ENCODE measurements at regions not wholly inside any gene's neighbourhood (a gene's known extent, or its start where the extent isn't known, plus 50 kb on each side); places are given as distances from the start of the nearest gene placed in this dataset.

- no peak overlapping the region for H3K4me3 ChIP-seq (ENCODE audit: low read length in 2 of 2)
- no peaks in the 10 kb centered on the region for H3K9me3 ChIP-seq (ENCODE audit: control insufficient read depth in 2 of 2, low read length in 2 of 2)
- no peaks in the 10 kb centered on the region for H3K27me3 ChIP-seq (ENCODE audit: control insufficient read depth in 2 of 2, insufficient read depth in 2 of 2, low read length in 2 of 2)
- H3K4me1 ChIP-seq (ENCODE audit: control insufficient read depth in 2 of 2, insufficient read depth in 2 of 2, low read length in 2 of 2): peaks cover 0 to 3% of the 10 kb centered on the region in 2 donors
- H3K27ac ChIP-seq (ENCODE audit: low read depth in 2 of 2, low read length in 2 of 2): no peak overlapping the region
- no peak overlapping the region for H3K9ac ChIP-seq (ENCODE audit: low read depth in 1 of 2, low read length in 2 of 2)
- no peaks in the 10 kb centered on the region for H3K36me3 ChIP-seq (ENCODE audit: control insufficient read depth in 2 of 2, insufficient read depth in 2 of 2, low read length in 2 of 2)
Observed at GRCh38 chr1:212208978-212209644, 76.1 kb upstream of the PPP2R5A start.

- Histone ChIP-seq H3K27ac (ENCODE audit: low read depth in 2 of 2, low read length in 2 of 2) (no peak overlapping the region), H3K4me3 (ENCODE audit: low read length in 2 of 2) (no peak overlapping the region), H3K27me3 (ENCODE audit: control insufficient read depth in 2 of 2, insufficient read depth in 2 of 2, low read length in 2 of 2) (no peaks in the 10 kb centered on the region), H3K9ac (ENCODE audit: low read depth in 1 of 2, low read length in 2 of 2) (no peak overlapping the region), H3K9me3 (ENCODE audit: control insufficient read depth in 2 of 2, low read length in 2 of 2) (no peaks in the 10 kb centered on the region), H3K36me3 (ENCODE audit: control insufficient read depth in 2 of 2, insufficient read depth in 2 of 2, low read length in 2 of 2) (no peaks in the 10 kb centered on the region), H3K4me1 (ENCODE audit: control insufficient read depth in 2 of 2, insufficient read depth in 2 of 2, low read length in 2 of 2) (peaks cover 2 to 11% of the 10 kb centered on the region in 2 donors)
Observed at GRCh38 chr1:212211371-212211770, 73.8 kb upstream of the PPP2R5A start.

GRCh38 chr1:212212343-212212742 lies 72.9 kb upstream of the PPP2R5A start:
- Histone ChIP-seq H3K9ac (ENCODE audit: low read depth in 1 of 2, low read length in 2 of 2) (no peak overlapping the region), H3K4me1 (ENCODE audit: control insufficient read depth in 2 of 2, insufficient read depth in 2 of 2, low read length in 2 of 2) (peaks cover 2 to 11% of the 10 kb centered on the region in 2 donors), H3K27me3 (ENCODE audit: control insufficient read depth in 2 of 2, insufficient read depth in 2 of 2, low read length in 2 of 2) (no peaks in the 10 kb centered on the region), H3K9me3 (ENCODE audit: control insufficient read depth in 2 of 2, low read length in 2 of 2) (no peaks in the 10 kb centered on the region), H3K4me3 (ENCODE audit: low read length in 2 of 2) (no peak overlapping the region), H3K36me3 (ENCODE audit: control insufficient read depth in 2 of 2, insufficient read depth in 2 of 2, low read length in 2 of 2) (no peaks in the 10 kb centered on the region), H3K27ac (ENCODE audit: low read depth in 2 of 2, low read length in 2 of 2) (no peak overlapping the region)

- Histone ChIP-seq H3K9ac (ENCODE audit: low read depth in 1 of 2, low read length in 2 of 2) (no peak overlapping the region), H3K27ac (ENCODE audit: low read depth in 2 of 2, low read length in 2 of 2) (no peak overlapping the region), H3K36me3 (ENCODE audit: control insufficient read depth in 2 of 2, insufficient read depth in 2 of 2, low read length in 2 of 2) (no peaks in the 10 kb centered on the region), H3K4me1 (ENCODE audit: control insufficient read depth in 2 of 2, insufficient read depth in 2 of 2, low read length in 2 of 2) (peaks cover 2 to 16% of the 10 kb centered on the region in 2 donors), H3K4me3 (ENCODE audit: low read length in 2 of 2) (no peak overlapping the region), H3K27me3 (ENCODE audit: control insufficient read depth in 2 of 2, insufficient read depth in 2 of 2, low read length in 2 of 2) (no peaks in the 10 kb centered on the region), H3K9me3 (ENCODE audit: control insufficient read depth in 2 of 2, low read length in 2 of 2) (no peaks in the 10 kb centered on the region)
Observed at GRCh38 chr1:212212906-212213305, 72.3 kb upstream of the PPP2R5A start.

DNA sequence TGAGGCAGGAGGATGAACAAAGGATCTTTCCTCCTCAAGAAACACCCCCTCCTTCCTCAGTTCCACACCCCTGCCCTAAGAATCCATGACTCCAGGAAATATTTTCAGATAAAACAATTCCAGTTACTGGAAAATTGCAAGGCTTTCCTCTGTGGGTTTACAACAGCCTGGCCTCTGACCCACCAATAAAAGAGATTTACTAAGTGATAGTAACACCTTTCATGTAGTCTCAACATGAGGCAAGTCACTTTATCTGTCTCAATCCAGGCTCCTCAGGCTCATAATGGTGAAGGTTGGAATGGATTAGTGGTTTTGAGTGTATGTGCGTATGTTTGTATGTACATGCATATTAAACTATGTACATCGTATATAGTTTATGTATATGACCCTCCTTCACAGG lies 71.4 kb upstream of the PPP2R5A start:
- no peaks in the 10 kb centered on the region for H3K27me3 ChIP-seq (ENCODE audit: control insufficient read depth in 2 of 2, insufficient read depth in 2 of 2, low read length in 2 of 2)
- peak overlapping the region; percentile 20 to 38 for H3K27ac ChIP-seq (ENCODE audit: low read depth in 2 of 2, low read length in 2 of 2)
- no peaks in the 10 kb centered on the region for H3K36me3 ChIP-seq (ENCODE audit: control insufficient read depth in 2 of 2, insufficient read depth in 2 of 2, low read length in 2 of 2)
- H3K9me3 ChIP-seq (ENCODE audit: control insufficient read depth in 2 of 2, low read length in 2 of 2): no peaks in the 10 kb centered on the region
- H3K4me1 ChIP-seq (ENCODE audit: control insufficient read depth in 2 of 2, insufficient read depth in 2 of 2, low read length in 2 of 2): peaks cover 2 to 21% of the 10 kb centered on the region in 2 donors
- H3K9ac ChIP-seq (ENCODE audit: low read depth in 1 of 2, low read length in 2 of 2): peak overlapping the region in 1 of 2 donors; percentile 17
- H3K4me3 ChIP-seq (ENCODE audit: low read length in 2 of 2): no peak overlapping the region

DNA sequence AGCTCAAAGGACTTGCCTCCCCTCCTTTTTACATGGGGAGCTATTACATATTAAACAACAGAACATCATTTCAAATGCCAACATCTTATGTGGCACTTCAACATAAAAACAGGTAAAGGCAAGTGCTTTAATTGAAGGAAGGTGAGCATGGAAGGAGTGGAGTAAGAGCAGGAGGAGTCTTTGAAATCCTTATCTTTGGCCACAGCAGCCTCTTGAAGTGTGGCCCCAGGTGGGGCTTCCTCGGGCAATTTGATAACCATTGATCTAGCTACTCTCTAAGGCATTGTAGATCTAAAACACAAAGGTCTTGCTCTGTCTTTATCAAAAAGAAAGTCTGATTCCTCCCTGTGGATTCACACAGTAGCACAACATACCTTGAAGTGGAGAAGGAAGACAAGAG lies 70.9 kb upstream of the PPP2R5A start:
- Histone ChIP-seq H3K27ac (ENCODE audit: low read depth in 2 of 2, low read length in 2 of 2) (peak overlapping the region; percentile 20 to 38), H3K36me3 (ENCODE audit: control insufficient read depth in 2 of 2, insufficient read depth in 2 of 2, low read length in 2 of 2) (no peaks in the 10 kb centered on the region), H3K4me1 (ENCODE audit: control insufficient read depth in 2 of 2, insufficient read depth in 2 of 2, low read length in 2 of 2) (peaks cover 2 to 21% of the 10 kb centered on the region in 2 donors), H3K9me3 (ENCODE audit: control insufficient read depth in 2 of 2, low read length in 2 of 2) (no peaks in the 10 kb centered on the region), H3K9ac (ENCODE audit: low read depth in 1 of 2, low read length in 2 of 2) (no peak overlapping the region), H3K27me3 (ENCODE audit: control insufficient read depth in 2 of 2, insufficient read depth in 2 of 2, low read length in 2 of 2) (no peaks in the 10 kb centered on the region), H3K4me3 (ENCODE audit: low read length in 2 of 2) (no peak overlapping the region)

GRCh38 chr1:212215910-212216309 lies 69.3 kb upstream of the PPP2R5A start:
- H3K27me3 ChIP-seq (ENCODE audit: control insufficient read depth in 2 of 2, insufficient read depth in 2 of 2, low read length in 2 of 2): no peaks in the 10 kb centered on the region
- no peak overlapping the region for H3K27ac ChIP-seq (ENCODE audit: low read depth in 2 of 2, low read length in 2 of 2)
- H3K36me3 ChIP-seq (ENCODE audit: control insufficient read depth in 2 of 2, insufficient read depth in 2 of 2, low read length in 2 of 2): no peaks in the 10 kb centered on the region
- H3K9me3 ChIP-seq (ENCODE audit: control insufficient read depth in 2 of 2, low read length in 2 of 2): no peaks in the 10 kb centered on the region
- H3K4me1 ChIP-seq (ENCODE audit: control insufficient read depth in 2 of 2, insufficient read depth in 2 of 2, low read length in 2 of 2): peaks cover 2 to 21% of the 10 kb centered on the region in 2 donors
- H3K4me3 ChIP-seq (ENCODE audit: low read length in 2 of 2): no peak overlapping the region
- H3K9ac ChIP-seq (ENCODE audit: low read depth in 1 of 2, low read length in 2 of 2): no peak overlapping the region

- no peak overlapping the region for H3K4me3 ChIP-seq (ENCODE audit: low read length in 2 of 2)
- no peaks in the 10 kb centered on the region for H3K36me3 ChIP-seq (ENCODE audit: control insufficient read depth in 2 of 2, insufficient read depth in 2 of 2, low read length in 2 of 2)
Observed at GRCh38 chr1:212217633-212218032, 67.6 kb upstream of the PPP2R5A start.

GRCh38 chr1:212218065-212218464 lies 67.1 kb upstream of the PPP2R5A start:
- no peak overlapping the region for H3K27ac ChIP-seq (ENCODE audit: low read depth in 2 of 2, low read length in 2 of 2)
- H3K27me3 ChIP-seq (ENCODE audit: control insufficient read depth in 2 of 2, insufficient read depth in 2 of 2, low read length in 2 of 2): no peaks in the 10 kb centered on the region
- no peak overlapping the region for H3K4me3 ChIP-seq (ENCODE audit: low read length in 2 of 2)
- H3K9me3 ChIP-seq (ENCODE audit: control insufficient read depth in 2 of 2, low read length in 2 of 2): no peaks in the 10 kb centered on the region
- H3K36me3 ChIP-seq (ENCODE audit: control insufficient read depth in 2 of 2, insufficient read depth in 2 of 2, low read length in 2 of 2): no peaks in the 10 kb centered on the region
- peaks cover 2 to 21% of the 10 kb centered on the region in 2 donors for H3K4me1 ChIP-seq (ENCODE audit: control insufficient read depth in 2 of 2, insufficient read depth in 2 of 2, low read length in 2 of 2)
- H3K9ac ChIP-seq (ENCODE audit: low read depth in 1 of 2, low read length in 2 of 2): no peak overlapping the region

More at GRCh38 chr1:212217633-212218032, 67.6 kb upstream of the PPP2R5A start:
- H3K27ac ChIP-seq (ENCODE audit: low read depth in 2 of 2, low read length in 2 of 2): no peak overlapping the region
- no peaks in the 10 kb centered on the region for H3K9me3 ChIP-seq (ENCODE audit: control insufficient read depth in 2 of 2, low read length in 2 of 2)
- no peaks in the 10 kb centered on the region for H3K27me3 ChIP-seq (ENCODE audit: control insufficient read depth in 2 of 2, insufficient read depth in 2 of 2, low read length in 2 of 2)
- H3K9ac ChIP-seq (ENCODE audit: low read depth in 1 of 2, low read length in 2 of 2): no peak overlapping the region
- H3K4me1 ChIP-seq (ENCODE audit: control insufficient read depth in 2 of 2, insufficient read depth in 2 of 2, low read length in 2 of 2): peaks cover 2 to 21% of the 10 kb centered on the region in 2 donors

DNA sequence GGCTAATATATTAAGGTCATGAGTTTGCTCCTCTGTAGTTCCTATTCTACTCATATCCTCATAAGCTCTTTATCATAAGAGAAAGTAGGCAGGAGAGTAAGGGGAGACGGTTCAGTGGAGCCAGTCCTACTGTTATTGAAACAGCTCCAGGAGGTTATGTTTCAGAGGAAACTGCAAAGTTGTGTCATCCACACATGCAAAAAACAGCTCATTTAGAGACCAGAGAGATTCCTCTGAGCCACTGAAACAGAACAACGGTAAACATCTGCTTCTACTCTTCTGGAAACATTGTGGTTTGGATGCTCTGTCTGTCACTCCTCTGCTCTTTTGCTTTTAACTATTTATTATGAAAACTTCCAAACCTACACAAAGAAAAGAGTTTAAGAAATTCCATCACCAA lies 66.3 kb upstream of the PPP2R5A start:
- no peak overlapping the region for H3K4me3 ChIP-seq (ENCODE audit: low read length in 2 of 2)
- no peaks in the 10 kb centered on the region for H3K27me3 ChIP-seq (ENCODE audit: control insufficient read depth in 2 of 2, insufficient read depth in 2 of 2, low read length in 2 of 2)
- no peak overlapping the region for H3K27ac ChIP-seq (ENCODE audit: low read depth in 2 of 2, low read length in 2 of 2)
- no peaks in the 10 kb centered on the region for H3K36me3 ChIP-seq (ENCODE audit: control insufficient read depth in 2 of 2, insufficient read depth in 2 of 2, low read length in 2 of 2)
- peaks cover 2 to 20% of the 10 kb centered on the region in 2 donors for H3K4me1 ChIP-seq (ENCODE audit: control insufficient read depth in 2 of 2, insufficient read depth in 2 of 2, low read length in 2 of 2)
- H3K9ac ChIP-seq (ENCODE audit: low read depth in 1 of 2, low read length in 2 of 2): no peak overlapping the region
- H3K9me3 ChIP-seq (ENCODE audit: control insufficient read depth in 2 of 2, low read length in 2 of 2): no peaks in the 10 kb centered on the region

Measured in mucosa of rectum (tissue), 2 donors.